Chondrocyte (in vitro differentiated cells): ENCODE measurements at regions not wholly inside any gene's neighbourhood (a gene's known extent, or its start where the extent isn't known, plus 50 kb on each side); places are given as distances from the start of the nearest gene placed in this dataset.

Source experiments
- DNase-seq: peaks from one replicate; pipeline ENCODE4 v3.0.0; 2021; ENCODE audit warnings: mixed read lengths, low spot score
- H3K27ac Mint-ChIP-seq: one replicate; pipeline ENCODE4 v1.8.0; 2021; ENCODE audit warnings: mild to moderate bottlenecking, moderate library complexity, mixed read lengths; ENCODE audit not compliant: unreplicated experiment
- H3K27me3 Mint-ChIP-seq: 2 replicates; pipeline ENCODE4 v1.8.0; 2021; ENCODE audit warnings: low read depth, mixed read lengths
- H3K36me3 Mint-ChIP-seq: 2 replicates; pipeline ENCODE4 v1.8.0; 2021; ENCODE audit warnings: low read depth, mixed read lengths
- H3K4me1 Mint-ChIP-seq: 2 replicates; pipeline ENCODE4 v1.8.0; 2021; ENCODE audit warnings: low read depth, mild to moderate bottlenecking, mixed read lengths
- H3K4me3 Mint-ChIP-seq: one replicate; pipeline ENCODE4 v1.8.0; 2021; ENCODE audit warnings: mild to moderate bottlenecking, moderate library complexity, mixed read lengths; ENCODE audit not compliant: unreplicated experiment
- H3K9me3 Mint-ChIP-seq: 2 replicates; pipeline ENCODE4 v1.8.0; 2021; ENCODE audit warnings: low read depth, mixed read lengths
- CTCF ChIP-seq: fragments of 200-600 bp; sonication (generic); IDR thresholded peaks from 2 replicates; pipeline ENCODE4 v1.5.0; 2021; ENCODE audit warnings: antibody characterized with exemption, mild to moderate bottlenecking, moderate library complexity

- no peak overlapping the region for H3K27ac Mint-ChIP-seq
- H3K4me1 Mint-ChIP-seq: no peaks in the 10 kb centered on the region
These were observed 583.7 kb downstream of the GATA3 start for GRCh38 chr10:8638088-8638672.

GRCh38 chr10:8639486-8640185 lies 585.1 kb downstream of the GATA3 start:
- no peak for DNase-seq
- Mint-ChIP-seq H3K36me3 (no peaks in the 10 kb centered on the region), H3K27me3 (no peaks in the 10 kb centered on the region), H3K27ac (no peak overlapping the region), H3K4me3 (no peak overlapping the region), H3K9me3 (peaks cover 24% of the 10 kb centered on the region), H3K4me1 (no peaks in the 10 kb centered on the region)
- TF ChIP-seq CTCF: no peak

More at GRCh38 chr10:8638088-8638672, 583.7 kb downstream of the GATA3 start:
- Mint-ChIP-seq H3K36me3 (no peaks in the 10 kb centered on the region), H3K27me3 (no peaks in the 10 kb centered on the region), H3K4me3 (no peak overlapping the region), H3K9me3 (peaks cover 32% of the 10 kb centered on the region)
- no peak for TF ChIP-seq CTCF
- no peak for DNase-seq

- no peak overlapping the region for H3K4me3 Mint-ChIP-seq
- peaks cover 21% of the 10 kb centered on the region for H3K9me3 Mint-ChIP-seq
- no peak overlapping the region for H3K27ac Mint-ChIP-seq
- H3K36me3 Mint-ChIP-seq: no peaks in the 10 kb centered on the region
- no peaks in the 10 kb centered on the region for H3K4me1 Mint-ChIP-seq
- no peak for DNase-seq
- TF ChIP-seq CTCF: no peak
- no peaks in the 10 kb centered on the region for H3K27me3 Mint-ChIP-seq
These were observed 585.8 kb downstream of the GATA3 start for GRCh38 chr10:8640301-8640700.

- H3K4me1 Mint-ChIP-seq: no peaks in the 10 kb centered on the region
- no peak overlapping the region for H3K27ac Mint-ChIP-seq
These were observed 586.4 kb downstream of the GATA3 start for GRCh38 chr10:8640878-8641277.

GRCh38 chr10:8656261-8656660 lies 601.8 kb downstream of the GATA3 start:
- TF ChIP-seq CTCF: no peak
- no peak for DNase-seq
- Mint-ChIP-seq H3K9me3 (peaks cover 2% of the 10 kb centered on the region), H3K27me3 (peaks cover 3% of the 10 kb centered on the region), H3K27ac (no peak overlapping the region), H3K4me1 (no peaks in the 10 kb centered on the region), H3K36me3 (no peaks in the 10 kb centered on the region), H3K4me3 (no peak overlapping the region)

More at GRCh38 chr10:8640878-8641277, 586.4 kb downstream of the GATA3 start:
- no peaks in the 10 kb centered on the region for H3K27me3 Mint-ChIP-seq
- no peak overlapping the region for H3K4me3 Mint-ChIP-seq
- DNase-seq: no peak
- no peak for TF ChIP-seq CTCF
- H3K9me3 Mint-ChIP-seq: peaks cover 18% of the 10 kb centered on the region
- H3K36me3 Mint-ChIP-seq: no peaks in the 10 kb centered on the region
